Stimulated activated memory B cell treated with anti-CD40 and anti-IgM and Interleukin-4, amounts not matched to agents 10 μg/mL and 1 μg/mL and 100 μg/mL, for 72 hours (primary cell): ENCODE measurements at regions not wholly inside any gene's neighbourhood (a gene's known extent, or its start where the extent isn't known, plus 50 kb on each side); places are given as distances from the start of the nearest gene placed in this dataset.

Source experiments
- ATAC-seq: fragments of 150-1000 bp; cut with Tn5 transposase; 2 replicates; pipeline ENCODE4 v1.10.0; 2021
- H3K27ac Mint-ChIP-seq: one replicate; pipeline ENCODE4 v1.8.0; 2022; ENCODE audit warnings: mild to moderate bottlenecking, mixed read lengths
- H3K27me3 Mint-ChIP-seq: one replicate; pipeline ENCODE4 v1.8.0; 2022; ENCODE audit warnings: mixed read lengths
- H3K36me3 Mint-ChIP-seq: one replicate; pipeline ENCODE4 v1.8.0; 2022; ENCODE audit warnings: mixed read lengths
- H3K4me1 Mint-ChIP-seq: one replicate; pipeline ENCODE4 v1.8.0; 2022; ENCODE audit warnings: mixed read lengths
- H3K4me3 Mint-ChIP-seq: one replicate; pipeline ENCODE4 v1.8.0; 2022; ENCODE audit warnings: mild to moderate bottlenecking, moderate library complexity, mixed read lengths
- H3K9me3 Mint-ChIP-seq: one replicate; pipeline ENCODE4 v1.8.0; 2022; ENCODE audit warnings: mixed read lengths

DNA sequence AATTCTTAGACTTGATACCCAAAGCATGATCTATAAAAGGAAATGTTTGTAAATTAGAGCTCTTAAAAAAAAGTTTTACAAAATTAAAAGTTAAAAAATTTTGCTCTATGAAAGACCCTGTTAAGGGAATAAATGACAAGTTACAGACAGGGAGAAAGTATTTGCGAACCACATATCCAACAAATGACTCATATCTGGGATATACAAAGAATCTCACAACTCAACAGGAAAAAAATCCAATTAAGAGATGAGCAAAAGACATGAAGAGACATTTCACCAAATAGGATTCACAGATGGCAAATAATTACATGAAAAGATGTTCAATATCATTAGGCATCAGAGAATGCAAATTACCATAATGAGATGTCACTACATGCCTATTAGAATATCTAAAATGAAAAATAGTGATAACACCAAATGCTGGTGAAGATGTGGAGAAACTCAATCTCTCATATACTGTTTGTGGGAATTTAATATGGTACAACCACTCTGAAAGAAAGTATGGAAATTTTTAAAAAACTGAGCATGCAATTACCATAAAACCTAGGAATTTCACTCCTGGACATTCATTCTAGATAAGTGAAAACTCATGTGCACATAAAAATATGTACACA lies 100.8 kb upstream of the EOLA2 start:
- Mint-ChIP-seq H3K4me1 (no peaks in the 10 kb centered on the region), H3K27me3 (no peaks in the 10 kb centered on the region), H3K4me3 (no peak overlapping the region), H3K36me3 (no peaks in the 10 kb centered on the region), H3K27ac (no peak overlapping the region), H3K9me3 (peaks cover 8% of the 10 kb centered on the region)
- no peak for ATAC-seq

- peaks cover 3% of the 10 kb centered on the region for H3K9me3 Mint-ChIP-seq
- H3K4me3 Mint-ChIP-seq = no peak overlapping the region
- peaks cover 12% of the 10 kb centered on the region for H3K27me3 Mint-ChIP-seq
- H3K36me3 Mint-ChIP-seq = peaks cover 6% of the 10 kb centered on the region
- no peak for ATAC-seq
- H3K27ac Mint-ChIP-seq = no peak overlapping the region
- no peaks in the 10 kb centered on the region for H3K4me1 Mint-ChIP-seq
These were observed 102.9 kb upstream of the EOLA2 start for GRCh38 chrX:150041208-150041607.

- peaks cover 12% of the 10 kb centered on the region for H3K27me3 Mint-ChIP-seq
- no peak overlapping the region for H3K4me3 Mint-ChIP-seq
- peaks cover 6% of the 10 kb centered on the region for H3K36me3 Mint-ChIP-seq
These were observed 106.3 kb upstream of the EOLA2 start for GRCh38 chrX:150044556-150044955.

GRCh38 chrX:150047818-150048217 lies 109.5 kb upstream of the EOLA2 start:
- H3K36me3 Mint-ChIP-seq = peaks cover 6% of the 10 kb centered on the region
- H3K27ac Mint-ChIP-seq = no peak overlapping the region
- no peak overlapping the region for H3K4me3 Mint-ChIP-seq
- no peaks in the 10 kb centered on the region for H3K9me3 Mint-ChIP-seq
- H3K4me1 Mint-ChIP-seq = no peaks in the 10 kb centered on the region
- H3K27me3 Mint-ChIP-seq = peaks cover 12% of the 10 kb centered on the region
- no peak for ATAC-seq

More at GRCh38 chrX:150044556-150044955, 106.3 kb upstream of the EOLA2 start:
- Mint-ChIP-seq H3K9me3 (peaks cover 3% of the 10 kb centered on the region), H3K27ac (no peak overlapping the region), H3K4me1 (no peaks in the 10 kb centered on the region)
- no peak for ATAC-seq

DNA sequence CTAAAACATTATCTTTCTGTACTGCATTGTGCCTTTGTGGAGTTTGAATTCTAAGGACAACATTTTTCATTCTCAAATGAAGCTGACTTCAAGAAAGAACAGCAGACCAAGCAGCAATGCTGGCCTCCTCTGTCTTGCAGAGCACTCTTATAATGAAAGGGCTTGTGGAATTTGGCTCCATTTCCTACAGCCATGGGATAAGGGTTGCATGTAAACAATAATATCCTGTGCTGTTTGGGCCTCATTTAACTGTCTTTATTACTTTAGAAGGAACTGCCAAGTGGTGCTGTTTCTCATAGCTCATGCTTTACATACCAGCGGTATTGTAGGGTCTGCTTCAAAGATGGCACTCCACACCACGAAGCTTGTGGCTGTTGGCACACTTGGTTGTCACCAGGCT lies 111.4 kb upstream of the EOLA2 start:
- Mint-ChIP-seq H3K36me3 (peaks cover 6% of the 10 kb centered on the region), H3K9me3 (no peaks in the 10 kb centered on the region), H3K27ac (no peak overlapping the region), H3K4me1 (no peaks in the 10 kb centered on the region), H3K4me3 (no peak overlapping the region), H3K27me3 (peaks cover 12% of the 10 kb centered on the region)
- ATAC-seq = no peak

- Mint-ChIP-seq H3K4me3 (no peak overlapping the region), H3K27ac (no peak overlapping the region)
- no peak for ATAC-seq
These were observed 112.1 kb upstream of the EOLA2 start for GRCh38 chrX:150050387-150050786.

GRCh38 chrX:150051096-150051495 lies 112.8 kb upstream of the EOLA2 start:
- no peak overlapping the region for H3K27ac Mint-ChIP-seq
- H3K9me3 Mint-ChIP-seq = no peaks in the 10 kb centered on the region
- H3K4me3 Mint-ChIP-seq = no peak overlapping the region
- no peak for ATAC-seq
- H3K36me3 Mint-ChIP-seq = no peaks in the 10 kb centered on the region
- H3K4me1 Mint-ChIP-seq = no peaks in the 10 kb centered on the region
- no peaks in the 10 kb centered on the region for H3K27me3 Mint-ChIP-seq

More at GRCh38 chrX:150050387-150050786, 112.1 kb upstream of the EOLA2 start:
- no peaks in the 10 kb centered on the region for H3K4me1 Mint-ChIP-seq
- peaks cover 6% of the 10 kb centered on the region for H3K27me3 Mint-ChIP-seq
- peaks cover 1% of the 10 kb centered on the region for H3K36me3 Mint-ChIP-seq
- no peaks in the 10 kb centered on the region for H3K9me3 Mint-ChIP-seq

DNA sequence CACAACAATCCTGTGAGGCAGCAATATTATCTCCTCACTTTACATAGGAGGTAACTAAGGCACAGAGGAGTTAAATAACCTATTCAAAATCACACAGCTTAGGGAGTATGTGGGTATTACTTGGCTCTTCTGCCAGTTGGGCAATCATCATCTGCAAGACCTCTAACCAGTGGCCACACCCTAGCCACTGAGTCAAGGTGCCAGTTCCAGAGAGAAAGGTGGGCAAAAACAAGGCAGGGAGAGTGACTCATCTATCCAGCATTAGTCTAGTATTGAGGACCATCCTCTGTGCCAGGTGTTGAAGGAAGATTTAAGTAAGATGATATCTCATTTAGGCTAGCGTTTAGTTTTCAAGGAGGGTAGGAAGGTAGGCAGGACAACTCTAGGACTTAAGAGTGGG lies 113.9 kb upstream of the EOLA2 start:
- H3K4me3 Mint-ChIP-seq = no peak overlapping the region
- peaks cover 9% of the 10 kb centered on the region for H3K27me3 Mint-ChIP-seq
- no peaks in the 10 kb centered on the region for H3K4me1 Mint-ChIP-seq
- no peak overlapping the region for H3K27ac Mint-ChIP-seq
- no peaks in the 10 kb centered on the region for H3K9me3 Mint-ChIP-seq
- no peak for ATAC-seq
- H3K36me3 Mint-ChIP-seq = no peaks in the 10 kb centered on the region

DNA sequence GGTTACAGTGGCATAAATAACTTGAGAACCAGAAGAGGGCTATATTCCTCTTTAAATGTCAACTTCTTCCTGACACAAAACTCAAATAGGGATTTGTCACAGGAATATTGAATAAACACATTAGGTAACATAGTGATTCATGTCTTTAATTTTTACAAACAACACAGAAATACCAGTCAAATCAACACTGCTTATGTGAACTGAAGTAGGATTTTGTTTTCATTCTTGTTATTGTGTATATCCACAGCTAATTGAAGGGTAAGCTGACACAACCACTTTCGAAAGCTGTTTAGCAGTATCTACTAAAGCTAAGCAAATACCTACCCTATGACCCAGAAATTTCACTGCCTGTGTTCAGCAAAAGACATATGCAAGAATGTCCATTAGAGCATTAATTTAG lies 120.4 kb upstream of the EOLA2 start:
- Mint-ChIP-seq H3K4me1 (no peaks in the 10 kb centered on the region), H3K9me3 (no peaks in the 10 kb centered on the region), H3K4me3 (no peak overlapping the region), H3K36me3 (no peaks in the 10 kb centered on the region), H3K27ac (no peak overlapping the region), H3K27me3 (peaks cover 10% of the 10 kb centered on the region)
- ATAC-seq = no peak

- no peak overlapping the region for H3K4me3 Mint-ChIP-seq
- H3K27ac Mint-ChIP-seq = no peak overlapping the region
- no peaks in the 10 kb centered on the region for H3K36me3 Mint-ChIP-seq
- H3K9me3 Mint-ChIP-seq = no peaks in the 10 kb centered on the region
- ATAC-seq = no peak
- no peaks in the 10 kb centered on the region for H3K4me1 Mint-ChIP-seq
- peaks cover 10% of the 10 kb centered on the region for H3K27me3 Mint-ChIP-seq
These were observed 122.1 kb upstream of the EOLA2 start for GRCh38 chrX:150060406-150060805.

DNA sequence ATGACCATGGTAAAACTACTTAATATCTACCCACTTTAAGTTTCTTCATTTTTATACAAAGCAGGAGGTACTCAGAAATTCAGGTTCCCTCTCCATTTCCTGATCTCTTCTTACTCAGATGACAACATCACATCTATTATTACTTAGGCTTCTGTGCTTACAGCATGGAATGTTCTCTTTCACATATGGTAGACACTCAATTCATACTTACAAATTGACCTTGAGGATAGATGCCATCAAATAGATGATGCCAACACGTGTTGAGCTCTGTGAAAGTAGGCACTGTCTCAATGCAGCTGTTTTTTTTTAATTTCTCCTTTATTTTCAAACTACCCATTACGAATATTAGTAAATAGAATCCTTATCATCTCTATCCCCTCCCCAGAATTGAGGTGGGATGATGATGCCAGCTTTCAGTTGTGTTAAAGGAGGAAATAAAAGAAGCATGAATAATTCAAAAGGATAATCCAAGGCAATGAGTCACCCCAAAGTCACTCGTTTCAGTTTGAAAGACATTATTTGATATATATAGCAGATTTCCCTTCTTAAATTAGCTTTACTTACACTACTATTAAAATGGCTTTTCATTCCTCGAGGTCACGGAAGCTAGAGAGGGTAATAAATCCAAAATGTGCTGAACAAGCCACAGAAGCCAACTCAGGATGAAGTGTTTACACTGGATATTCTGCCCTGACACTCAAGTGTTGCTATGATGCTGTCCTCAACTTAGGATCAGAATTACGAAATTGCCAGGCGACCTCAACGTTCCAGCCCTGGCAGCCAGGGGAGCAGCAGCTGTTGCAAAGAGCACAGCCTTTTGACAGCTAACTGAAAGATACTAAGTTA lies 124.2 kb upstream of the EOLA2 start:
- Mint-ChIP-seq H3K4me3 (no peak overlapping the region), H3K27ac (no peak overlapping the region), H3K36me3 (no peaks in the 10 kb centered on the region), H3K27me3 (no peaks in the 10 kb centered on the region), H3K4me1 (no peaks in the 10 kb centered on the region), H3K9me3 (no peaks in the 10 kb centered on the region)
- ATAC-seq = no peak

DNA sequence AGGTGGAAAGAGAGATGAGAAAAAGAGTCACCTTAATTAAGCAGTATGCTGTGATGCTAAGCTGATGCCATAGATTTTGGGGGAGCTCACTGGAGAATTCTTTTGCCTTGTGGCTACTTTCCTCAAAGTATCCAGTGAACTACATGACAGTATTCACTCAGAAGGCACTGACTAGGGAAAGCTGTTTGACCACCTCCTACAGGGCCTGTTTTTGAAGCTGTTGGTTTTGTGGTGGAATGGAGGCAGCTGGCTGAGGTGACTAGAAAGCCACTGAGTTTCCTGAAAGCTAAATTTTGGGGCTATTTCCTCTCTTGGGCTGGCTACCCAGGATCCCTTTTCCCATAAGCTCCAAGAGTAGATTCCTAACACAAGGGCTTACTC lies 124.8 kb upstream of the EOLA2 start:
- no peak overlapping the region for H3K27ac Mint-ChIP-seq
- H3K9me3 Mint-ChIP-seq = no peaks in the 10 kb centered on the region
- no peaks in the 10 kb centered on the region for H3K4me1 Mint-ChIP-seq
- H3K27me3 Mint-ChIP-seq = no peaks in the 10 kb centered on the region
- H3K4me3 Mint-ChIP-seq = no peak overlapping the region
- no peaks in the 10 kb centered on the region for H3K36me3 Mint-ChIP-seq
- no peak for ATAC-seq

DNA sequence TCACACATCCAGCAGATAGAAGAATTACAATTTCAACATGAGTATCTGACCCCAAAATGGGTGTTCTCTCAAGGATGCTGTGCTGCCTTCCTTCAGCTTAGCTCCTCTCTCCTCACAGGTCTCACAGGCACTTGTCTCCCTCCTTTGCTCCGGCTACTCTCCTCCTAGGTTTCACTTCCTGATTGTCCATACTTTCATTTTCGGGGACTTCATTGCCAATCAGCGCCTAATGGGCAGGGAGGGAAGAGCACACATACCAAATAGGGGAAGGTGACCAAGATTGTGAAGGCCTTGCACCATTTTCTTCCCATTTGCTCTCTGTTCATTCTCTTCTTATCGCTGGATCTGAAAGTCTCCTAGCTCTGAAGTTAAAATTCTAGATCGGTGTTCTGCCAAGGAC lies 125.4 kb upstream of the EOLA2 start:
- H3K27me3 Mint-ChIP-seq = no peaks in the 10 kb centered on the region
- no peak overlapping the region for H3K4me3 Mint-ChIP-seq
- ATAC-seq = no peak
- H3K27ac Mint-ChIP-seq = no peak overlapping the region
- H3K36me3 Mint-ChIP-seq = no peaks in the 10 kb centered on the region
- no peaks in the 10 kb centered on the region for H3K9me3 Mint-ChIP-seq
- H3K4me1 Mint-ChIP-seq = no peaks in the 10 kb centered on the region

DNA sequence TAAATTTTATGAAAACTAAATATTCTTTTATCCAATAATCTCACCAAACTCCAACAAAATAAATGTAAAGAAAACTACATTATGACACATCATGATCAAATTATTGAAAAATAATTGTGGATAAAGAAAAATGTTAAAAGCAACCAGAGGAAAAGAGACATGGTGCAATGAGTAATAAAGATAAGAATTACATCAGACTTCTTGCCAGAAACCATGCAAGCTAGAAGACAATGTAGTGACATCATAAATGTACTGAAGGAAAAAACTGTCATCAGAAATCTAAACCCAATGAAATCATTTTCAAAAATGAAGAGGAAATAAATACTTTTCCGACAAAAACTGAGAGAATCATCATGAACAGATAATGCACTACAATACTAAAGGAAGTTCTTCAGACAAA lies 135.9 kb upstream of the EOLA2 start:
- Mint-ChIP-seq H3K36me3 (no peaks in the 10 kb centered on the region), H3K27me3 (peaks cover 12% of the 10 kb centered on the region), H3K27ac (no peak overlapping the region), H3K4me1 (no peaks in the 10 kb centered on the region), H3K4me3 (no peak overlapping the region), H3K9me3 (no peaks in the 10 kb centered on the region)
- no peak for ATAC-seq

- H3K9me3 Mint-ChIP-seq = no peaks in the 10 kb centered on the region
- H3K4me1 Mint-ChIP-seq = peaks cover 6% of the 10 kb centered on the region
- no peaks in the 10 kb centered on the region for H3K36me3 Mint-ChIP-seq
- no peak overlapping the region for H3K4me3 Mint-ChIP-seq
- no peak overlapping the region for H3K27ac Mint-ChIP-seq
- ATAC-seq = no peak
- H3K27me3 Mint-ChIP-seq = no peaks in the 10 kb centered on the region
These were observed 142.2 kb upstream of the EOLA2 start for GRCh38 chrX:150080497-150080896.

GRCh38 chrX:150081076-150081475 lies 142.8 kb upstream of the EOLA2 start:
- H3K9me3 Mint-ChIP-seq = no peaks in the 10 kb centered on the region
- H3K4me1 Mint-ChIP-seq = peaks cover 6% of the 10 kb centered on the region
- no peak for ATAC-seq
- H3K4me3 Mint-ChIP-seq = no peak overlapping the region
- no peaks in the 10 kb centered on the region for H3K27me3 Mint-ChIP-seq
- no peaks in the 10 kb centered on the region for H3K36me3 Mint-ChIP-seq
- H3K27ac Mint-ChIP-seq = no peak overlapping the region
